Endothelial cell of umbilical vein (primary cell): ENCODE measurements at regions not wholly inside any gene's neighbourhood (a gene's known extent, or its start where the extent isn't known, plus 50 kb on each side); places are given as distances from the start of the nearest gene placed in this dataset.

ENCODE experiments used
- EZH2 ChIP-seq: IDR thresholded peaks from 2 replicates; pipeline ENCODE4 v1.6.1; 2012; ENCODE audit warnings: borderline replicate concordance, low read depth, mild to moderate bottlenecking, moderate library complexity, low read length, inconsistent platforms; ENCODE audit not compliant: severe bottlenecking
- POLR2AphosphoS5 ChIP-seq: IDR thresholded peaks from 2 replicates; pipeline ENCODE4 v1.6.1; 2012; ENCODE audit warnings: low read depth, mild to moderate bottlenecking, control low read depth, low read length, moderate library complexity; ENCODE audit not compliant: insufficient read depth
- TF ChIP-seq, protein P1 (sequence below), 2 donors: IDR thresholded peaks; 1 replicate in 1 of 2; 2 replicates in 1 of 2; pipeline ENCODE4 v1.5.1; 2011; ENCODE audit warnings: low read length in 2 of 2, mild to moderate bottlenecking in 2 of 2, moderate library complexity in 2 of 2, control low read depth in 1 of 2, inconsistent platforms in 1 of 2, low read depth in 1 of 2; ENCODE audit not compliant: insufficient read depth in 1 of 2; ENCODE audit errors: extremely low read depth in 1 of 2

DNA sequence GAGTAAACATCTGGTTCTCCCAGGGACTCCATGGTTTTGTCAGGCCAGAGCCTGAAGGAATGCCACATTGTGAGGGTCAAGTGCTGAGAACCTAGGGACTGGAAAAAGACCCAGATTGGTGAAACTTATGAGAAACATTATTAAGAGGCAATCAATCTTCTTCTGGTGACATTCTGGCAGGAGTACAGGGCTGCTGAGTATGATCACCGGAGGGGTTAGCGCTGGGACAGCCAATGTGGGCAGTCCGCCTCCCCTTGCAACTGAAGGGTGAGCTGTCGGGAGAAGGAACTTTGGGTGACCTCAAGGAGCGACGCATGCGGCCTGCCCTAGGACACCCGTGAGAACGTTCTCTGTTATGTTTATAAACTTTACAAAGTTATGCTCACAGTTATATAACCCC is 429.0 kb downstream of the LMO4 start:
- TF ChIP-seq, protein P1, sequence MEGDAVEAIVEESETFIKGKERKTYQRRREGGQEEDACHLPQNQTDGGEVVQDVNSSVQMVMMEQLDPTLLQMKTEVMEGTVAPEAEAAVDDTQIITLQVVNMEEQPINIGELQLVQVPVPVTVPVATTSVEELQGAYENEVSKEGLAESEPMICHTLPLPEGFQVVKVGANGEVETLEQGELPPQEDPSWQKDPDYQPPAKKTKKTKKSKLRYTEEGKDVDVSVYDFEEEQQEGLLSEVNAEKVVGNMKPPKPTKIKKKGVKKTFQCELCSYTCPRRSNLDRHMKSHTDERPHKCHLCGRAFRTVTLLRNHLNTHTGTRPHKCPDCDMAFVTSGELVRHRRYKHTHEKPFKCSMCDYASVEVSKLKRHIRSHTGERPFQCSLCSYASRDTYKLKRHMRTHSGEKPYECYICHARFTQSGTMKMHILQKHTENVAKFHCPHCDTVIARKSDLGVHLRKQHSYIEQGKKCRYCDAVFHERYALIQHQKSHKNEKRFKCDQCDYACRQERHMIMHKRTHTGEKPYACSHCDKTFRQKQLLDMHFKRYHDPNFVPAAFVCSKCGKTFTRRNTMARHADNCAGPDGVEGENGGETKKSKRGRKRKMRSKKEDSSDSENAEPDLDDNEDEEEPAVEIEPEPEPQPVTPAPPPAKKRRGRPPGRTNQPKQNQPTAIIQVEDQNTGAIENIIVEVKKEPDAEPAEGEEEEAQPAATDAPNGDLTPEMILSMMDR (IDR thresholded peaks at IDR 0.05; ENCODE audit: extremely low read depth in 1 of 2, insufficient read depth in 1 of 2, low read depth in 1 of 2, low read length in 2 of 2) = no peak
- TF ChIP-seq EZH2 = no peak
- TF ChIP-seq POLR2AphosphoS5 = no peak
